ENCODE measurements at regions not wholly inside any gene's neighbourhood (a gene's known extent, or its start where the extent isn't known, plus 50 kb on each side); places are given as distances from the start of the nearest gene placed in this dataset.
A peak's percentile ranks its signal among the peaks of the same experiment; 100 is the strongest.

- H3K27ac ChIP-seq, result peak overlapping the region; percentile 94
- no peak for TF ChIP-seq CTCF (conservative IDR thresholded peaks at IDR 0.05; ENCODE audit: low read depth)
- DNase-seq (ENCODE audit: low spot score), result peak; percentile 99
- CTCF ChIA-PET, result interaction anchor here (0.5 to 1.5 kb wide), 4 partner anchors 53 to 212 kb away, joined by 3 to 4 read pairs (median 4); no protein-coding TSS in a partner anchor
- POLR2A ChIA-PET (ENCODE audit: low non-redundant PET), result no interaction called here
These were observed 51.8 kb upstream of the TEX48 start for GRCh38 chr9:114733816-114734215.

GRCh38 chr9:114732823-114733222 is 50.8 kb upstream of the TEX48 start:
- H3K27ac ChIP-seq, result 0 out of 2 replicates have a peak overlapping the region, but pooled peaks have one; percentile 94
- POLR2A ChIA-PET (ENCODE audit: low non-redundant PET), result no interaction called here
- peak; percentile 96 for DNase-seq (ENCODE audit: low spot score)
- TF ChIP-seq CTCF (conservative IDR thresholded peaks at IDR 0.05; ENCODE audit: low read depth), result no peak
- CTCF ChIA-PET, result interaction anchor here (0.6 to 1.5 kb wide), 5 partner anchors 52 to 1473 kb away, joined by 3 to 4 read pairs (median 3); no protein-coding TSS in a partner anchor
